ENCODE measurements at regions not wholly inside any gene's neighbourhood (a gene's known extent, or its start where the extent isn't known, plus 50 kb on each side); places are given as distances from the start of the nearest gene placed in this dataset.
"Not testable (repeated sequence)": the region's sequence is repeated elsewhere in the genome, so short reads cannot be mapped to it uniquely, and the experiment has no call there.

DNA sequence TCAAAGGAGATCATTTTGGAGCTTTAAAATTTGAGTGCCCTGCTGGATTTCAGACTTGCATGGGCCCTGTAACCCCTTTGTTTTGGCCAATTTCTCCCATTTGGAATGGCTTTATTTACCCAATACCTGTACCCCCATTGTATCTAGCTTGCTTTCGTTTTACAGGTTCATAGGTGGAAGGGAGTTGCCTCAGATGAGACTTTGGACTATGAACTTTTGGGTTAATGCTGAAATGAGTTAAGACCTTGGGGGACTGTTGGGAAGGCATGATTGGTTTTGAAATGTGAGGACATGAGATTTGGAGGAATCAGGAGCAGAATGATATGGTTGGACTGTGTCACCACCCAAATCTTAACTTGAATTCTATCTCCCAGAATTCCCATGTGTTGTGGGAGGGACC is 250.6 kb downstream of the MFSD1 start:
- not testable (repeated sequence) for FAIRE-seq

DNA sequence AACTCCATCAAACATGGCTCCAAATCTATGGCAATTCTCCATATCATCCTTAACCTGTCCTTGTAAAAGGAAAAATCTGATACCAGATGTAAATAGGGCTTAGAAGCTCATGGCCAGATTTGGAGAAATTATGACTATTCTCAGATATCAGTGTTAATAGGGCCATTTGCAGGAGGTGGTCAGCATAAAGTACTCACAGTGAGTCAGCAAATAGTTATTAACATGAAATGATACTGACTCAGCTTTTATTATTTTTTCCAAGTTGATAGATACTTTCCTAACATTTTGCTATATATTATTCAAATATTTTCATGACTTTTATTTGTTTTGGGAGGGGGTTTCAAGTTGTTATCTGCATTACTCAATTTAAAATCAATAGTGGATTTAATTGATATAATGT is 255.8 kb downstream of the MFSD1 start:
- no peak for FAIRE-seq

- no peak for FAIRE-seq
Measured at GRCh38 chr3:159058859-159059258, 257.0 kb downstream of the MFSD1 start.

DNA sequence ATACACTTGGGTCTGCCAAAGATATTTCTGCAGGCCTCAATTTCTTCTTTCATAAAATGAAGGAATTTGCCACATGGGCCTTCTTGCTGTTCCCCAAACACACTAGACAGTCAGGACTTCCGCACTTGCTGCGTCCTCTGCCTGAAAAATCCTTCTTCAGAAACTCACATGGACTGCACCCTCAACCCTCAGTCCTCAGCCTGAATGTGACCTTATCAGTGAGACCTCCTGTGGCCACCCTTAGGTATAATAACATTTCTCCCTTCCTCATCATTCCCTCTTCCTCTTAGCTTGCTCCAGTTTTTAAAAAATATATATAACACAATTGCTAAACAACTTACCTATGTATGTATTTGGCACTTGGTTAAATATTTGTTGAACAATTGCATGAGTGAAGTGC is 257.5 kb downstream of the MFSD1 start:
- no peak for FAIRE-seq

- FAIRE-seq, result no peak
Measured at GRCh38 chr3:159062734-159063410, 261.0 kb downstream of the MFSD1 start.

DNA sequence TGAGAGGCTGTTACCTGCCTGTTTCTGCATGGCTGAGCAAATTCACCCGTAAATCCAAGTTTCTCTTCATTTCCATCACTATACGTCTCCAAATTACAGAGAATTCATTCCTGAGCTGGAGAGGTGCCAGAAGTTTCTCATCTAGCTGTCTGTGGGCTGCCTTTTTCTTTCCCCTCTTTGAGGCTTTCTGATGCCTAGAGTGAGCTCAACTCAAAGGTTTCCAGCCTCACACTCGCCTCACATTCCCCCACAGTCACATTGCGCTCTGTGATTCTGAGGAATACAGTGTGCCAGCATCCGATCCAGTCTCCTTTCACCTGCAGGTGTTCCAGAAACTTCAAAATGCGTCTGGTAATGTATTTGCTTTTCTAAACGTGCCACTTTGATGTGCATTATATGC is 267.2 kb downstream of the MFSD1 start, which contains the start of gene IQCJ:
Gene IQCJ, plus strand, starts transcription at position 229 of the 400 bp plus-strand sequence.
- no peak for FAIRE-seq

- FAIRE-seq, result no peak
Measured at GRCh38 chr3:159069866-159070425, 268.1 kb downstream of the MFSD1 start.

- FAIRE-seq, result no peak
Measured at GRCh38 chr3:159074756-159075701, 273.2 kb downstream of the MFSD1 start.

DNA sequence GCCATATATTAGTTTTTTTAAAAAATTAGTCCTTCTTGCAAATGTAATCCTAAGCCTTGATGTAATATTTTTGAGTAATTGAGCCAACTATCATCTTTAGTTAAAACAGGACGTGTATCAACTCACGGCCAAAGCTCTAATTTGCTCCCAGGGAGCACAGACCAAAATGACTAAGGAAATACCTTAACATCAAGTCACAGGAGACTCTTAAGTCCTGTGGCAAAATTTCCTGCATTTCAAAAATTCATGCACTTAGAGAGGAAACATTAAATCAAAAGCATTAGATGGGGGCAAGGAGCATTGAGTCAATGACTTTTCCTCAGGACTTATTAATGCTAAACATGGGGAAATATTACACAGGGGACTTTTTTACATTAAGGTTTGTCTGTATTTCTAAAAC is 276.0 kb downstream of the MFSD1 start:
- FAIRE-seq, result no peak

DNA sequence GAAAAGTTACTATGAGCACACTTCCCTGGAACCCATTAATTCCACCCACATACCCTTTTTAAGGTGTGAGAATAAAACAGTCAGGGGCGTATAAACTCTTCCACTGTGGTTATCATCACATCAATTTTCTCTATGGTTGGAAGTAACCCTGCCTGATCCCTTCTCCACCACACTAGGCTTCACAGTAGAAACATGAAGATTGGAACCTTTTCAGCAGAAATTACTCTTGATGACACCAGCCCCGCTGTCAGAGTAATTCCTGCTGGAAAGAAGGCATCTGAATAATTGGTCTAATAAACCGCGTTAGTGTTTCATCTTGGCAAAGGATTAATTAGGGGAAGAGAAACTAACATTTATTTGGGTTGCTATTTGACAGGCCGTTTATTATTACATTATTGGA is 278.4 kb downstream of the MFSD1 start:
- no peak for FAIRE-seq

DNA sequence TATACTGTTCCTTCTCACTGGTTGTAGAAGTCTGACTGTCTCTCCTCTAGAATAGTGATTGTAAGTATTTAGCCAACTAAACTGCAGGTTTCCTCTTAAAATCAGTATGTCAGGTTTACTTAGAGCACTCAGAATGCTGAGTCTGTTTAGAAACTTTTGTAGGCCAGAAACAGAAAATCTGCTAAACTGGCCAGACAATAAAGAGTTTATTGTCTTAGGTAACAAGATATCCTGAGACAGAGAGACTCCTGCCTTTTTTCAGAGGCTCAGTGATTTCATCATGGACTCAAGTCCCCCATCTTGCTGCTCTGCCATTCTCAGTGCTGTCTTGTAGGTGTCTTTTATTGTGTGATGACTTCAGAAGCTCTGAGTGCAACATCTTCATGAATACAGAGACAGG is 279.0 kb downstream of the MFSD1 start:
- no peak for FAIRE-seq

DNA sequence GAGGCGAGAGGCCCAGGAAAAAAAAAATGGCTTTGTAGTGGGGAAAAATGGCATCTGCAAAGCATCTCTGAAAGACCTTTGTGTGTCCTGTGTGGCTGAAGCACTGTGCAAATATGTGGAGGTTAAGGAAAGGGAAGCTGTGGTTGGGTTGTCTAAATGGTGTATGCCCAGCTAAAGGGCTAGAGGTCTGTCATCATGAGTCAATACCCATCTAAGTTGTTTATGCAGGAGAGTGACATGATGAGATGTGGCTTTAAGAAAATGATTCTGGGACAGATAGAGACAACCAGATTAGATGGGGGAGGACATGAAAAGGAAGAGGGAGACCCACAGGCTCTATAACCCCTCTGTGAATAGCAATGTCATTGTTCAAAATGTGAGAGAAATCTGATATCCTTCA is 280.7 kb downstream of the MFSD1 start:
- no peak for FAIRE-seq

DNA sequence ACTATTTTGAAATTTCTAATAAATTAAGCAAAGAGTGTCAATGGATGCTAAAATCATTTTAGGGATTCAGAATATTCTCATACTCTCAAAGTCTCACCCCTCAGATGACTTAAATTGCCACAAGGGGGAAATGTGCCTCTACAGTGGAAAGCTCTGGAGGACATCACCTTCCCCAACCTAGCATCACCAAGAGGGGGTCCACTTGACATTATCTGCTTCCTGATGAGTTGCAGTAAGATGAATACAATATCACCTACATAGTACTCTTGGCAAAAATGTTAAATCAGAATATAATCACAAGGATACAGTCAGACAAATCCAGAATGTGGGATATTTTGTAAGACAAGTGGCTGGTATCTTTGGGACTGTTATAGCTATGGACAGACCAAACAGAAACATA is 290.1 kb downstream of the MFSD1 start:
- no peak for FAIRE-seq

GRCh38 chr3:159102001-159102400 is 300.1 kb downstream of the MFSD1 start:
- FAIRE-seq, result no peak

- FAIRE-seq, result no peak
Measured at GRCh38 chr3:159112724-159113123, 310.9 kb downstream of the MFSD1 start.

- no peak for FAIRE-seq
Measured at GRCh38 chr3:159113221-159113875, 311.5 kb downstream of the MFSD1 start.

- no peak for FAIRE-seq
Measured at GRCh38 chr3:159114582-159114981, 312.7 kb downstream of the MFSD1 start.

- FAIRE-seq, result no peak
Measured at GRCh38 chr3:159123877-159124276, 322.0 kb downstream of the MFSD1 start.

DNA sequence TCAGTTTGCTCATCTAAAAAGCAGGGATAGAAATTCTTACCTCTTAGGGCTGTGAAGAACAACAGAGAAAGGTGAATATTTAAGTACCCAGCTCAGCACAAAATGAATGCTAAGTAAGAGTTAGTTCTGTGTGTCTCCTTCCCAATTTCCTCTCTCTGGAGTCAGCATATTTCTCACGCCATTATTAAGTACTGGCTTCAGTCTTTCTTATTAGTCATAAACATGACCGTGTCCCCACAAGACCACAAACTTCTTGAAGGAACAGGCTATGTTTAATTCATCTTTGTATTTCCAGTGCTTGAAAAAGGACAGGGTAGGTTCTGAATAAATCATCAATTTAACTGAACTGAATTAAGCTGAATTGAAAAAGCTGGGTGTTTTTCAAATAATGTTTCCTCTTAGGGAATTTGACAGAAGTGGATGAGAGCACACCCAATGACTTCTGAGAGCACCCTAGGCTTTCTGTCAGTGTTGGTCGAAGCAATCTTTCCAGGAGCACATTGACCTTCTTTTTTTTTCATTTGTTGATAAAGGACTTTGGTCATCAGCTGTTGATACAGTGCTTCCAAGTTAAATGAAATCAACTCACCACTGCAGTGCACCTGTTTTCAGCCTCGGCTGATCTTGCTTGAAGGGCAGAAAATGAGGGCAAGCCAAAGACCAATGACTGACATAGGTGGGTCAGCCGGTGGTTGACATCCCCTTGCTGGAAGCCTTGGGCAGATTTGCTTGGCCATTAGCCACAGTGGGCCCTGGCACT is 324.6 kb downstream of the MFSD1 start:
- FAIRE-seq, result no peak

- FAIRE-seq, result no peak
Measured at GRCh38 chr3:159127021-159127392, 325.2 kb downstream of the MFSD1 start.

DNA sequence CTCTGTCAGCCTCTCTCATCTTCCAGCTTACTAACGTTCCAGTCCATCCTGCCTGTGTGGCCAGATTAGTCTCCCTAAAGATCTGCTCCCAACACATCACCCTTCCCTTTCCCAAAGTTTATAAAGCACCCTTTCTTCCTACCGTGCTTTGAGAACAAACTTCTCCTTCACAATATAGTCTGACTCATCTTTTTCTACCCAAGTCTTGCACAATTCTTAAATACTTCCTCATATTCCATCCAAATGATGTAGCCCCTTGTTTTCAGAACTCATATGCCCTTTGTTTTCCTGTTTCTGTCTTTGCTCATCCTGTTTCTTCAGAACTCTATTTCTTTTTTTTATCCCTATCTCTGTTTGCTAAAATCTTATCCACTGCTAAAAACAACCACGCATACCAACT is 326.8 kb downstream of the MFSD1 start:
- FAIRE-seq, result no peak

DNA sequence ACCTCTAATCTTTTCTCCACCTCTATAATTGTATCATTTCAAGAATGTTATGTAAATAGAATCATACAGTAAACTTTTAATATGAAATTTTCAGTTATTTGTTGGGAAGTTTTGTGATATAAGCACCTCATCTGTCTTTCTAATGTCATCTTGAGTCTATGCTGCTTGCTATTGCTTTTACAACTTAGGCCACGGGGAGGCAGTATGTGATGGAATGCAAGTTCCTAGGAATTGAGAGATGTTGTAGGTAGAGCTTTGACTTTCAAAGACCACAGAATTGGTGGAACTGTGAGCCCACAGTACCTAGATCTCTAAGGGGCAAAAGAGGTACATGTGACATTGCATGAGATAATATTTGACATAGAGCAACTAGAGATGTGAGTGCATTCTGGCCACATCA is 328.3 kb downstream of the MFSD1 start:
- FAIRE-seq, result no peak

DNA sequence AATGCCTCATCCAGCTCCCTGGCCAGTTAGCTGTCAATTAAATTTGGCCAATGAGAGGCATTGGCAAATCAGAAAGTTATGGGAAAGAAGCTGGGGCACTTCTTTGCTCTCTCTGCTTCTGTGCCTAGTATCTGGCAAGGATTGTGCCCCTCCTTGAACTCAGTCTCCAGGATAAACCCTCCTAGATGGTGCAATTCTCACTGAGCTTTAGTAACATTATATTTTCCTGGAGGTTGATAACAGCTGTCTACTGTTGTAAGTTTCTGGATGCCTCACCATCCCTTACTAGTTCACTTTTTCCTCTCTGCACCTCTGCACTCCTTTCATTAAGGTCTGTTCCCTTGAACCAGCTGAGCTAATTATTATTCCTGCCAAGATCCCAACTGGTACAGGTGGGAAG is 329.5 kb downstream of the MFSD1 start:
- no peak for FAIRE-seq
